ENCODE measurements at regions not wholly inside any gene's neighbourhood (a gene's known extent, or its start where the extent isn't known, plus 50 kb on each side); places are given as distances from the start of the nearest gene placed in this dataset.

- TF ChIP-seq POLR2A (IDR thresholded peaks at IDR 0.05; ENCODE audit: low read depth, low read length), result no peak
- no peak for TF ChIP-seq JUND (IDR thresholded peaks at IDR 0.05; ENCODE audit: low read depth, low read length)
Measured at GRCh38 chr3:99325402-99325801, 313.0 kb upstream of the COL8A1 start.
